ENCODE measurements at regions not wholly inside any gene's neighbourhood (a gene's known extent, or its start where the extent isn't known, plus 50 kb on each side); places are given as distances from the start of the nearest gene placed in this dataset.

GRCh38 chr10:10576937-10577336 is 440.7 kb upstream of the CELF2 start:
- no peak for DNase-seq

GRCh38 chr10:10579709-10580108 is 438.0 kb upstream of the CELF2 start:
- DNase-seq: no peak

- no peak for DNase-seq
Measured at GRCh38 chr10:10584161-10584560, 433.5 kb upstream of the CELF2 start.

- DNase-seq: no peak
Measured at GRCh38 chr10:10587744-10588393, 429.8 kb upstream of the CELF2 start.

- peak; percentile 90 for DNase-seq
Measured at GRCh38 chr10:10589540-10590303, 427.9 kb upstream of the CELF2 start.

GRCh38 chr10:10591715-10592341 is 425.8 kb upstream of the CELF2 start:
- DNase-seq: no peak

GRCh38 chr10:10596256-10596655 is 421.4 kb upstream of the CELF2 start:
- no peak for DNase-seq

GRCh38 chr10:10598297-10598696 is 419.4 kb upstream of the CELF2 start:
- no peak for DNase-seq

GRCh38 chr10:10600004-10600403 is 417.7 kb upstream of the CELF2 start:
- no peak for DNase-seq

- DNase-seq: peak; percentile 81
Measured at GRCh38 chr10:10605551-10606081, 412.1 kb upstream of the CELF2 start.

- DNase-seq: no peak
Measured at GRCh38 chr10:10609379-10609955, 408.2 kb upstream of the CELF2 start.

GRCh38 chr10:10610171-10610570 is 407.5 kb upstream of the CELF2 start:
- DNase-seq: no peak

- peak; percentile 33 for DNase-seq
Measured at GRCh38 chr10:10612151-10612550, 405.5 kb upstream of the CELF2 start.

- no peak for DNase-seq
Measured at GRCh38 chr10:10613656-10614244, 403.9 kb upstream of the CELF2 start.

GRCh38 chr10:10617686-10618085 is 400.0 kb upstream of the CELF2 start:
- peak; percentile 37 for DNase-seq

- no peak for DNase-seq
Measured at GRCh38 chr10:10618139-10618538, 399.5 kb upstream of the CELF2 start.

GRCh38 chr10:10623958-10624566 is 393.6 kb upstream of the CELF2 start:
- DNase-seq: no peak

- DNase-seq: no peak
Measured at GRCh38 chr10:10624567-10624962, 393.1 kb upstream of the CELF2 start.

- no peak for DNase-seq
Measured at GRCh38 chr10:10625491-10625890, 392.2 kb upstream of the CELF2 start.

GRCh38 chr10:10626734-10627133 is 390.9 kb upstream of the CELF2 start:
- no peak for DNase-seq

- no peak for DNase-seq
Measured at GRCh38 chr10:10627414-10627813, 390.3 kb upstream of the CELF2 start.

GRCh38 chr10:10629512-10629911 is 388.2 kb upstream of the CELF2 start:
- DNase-seq: no peak
